ENCODE measurements at regions not wholly inside any gene's neighbourhood (a gene's known extent, or its start where the extent isn't known, plus 50 kb on each side); places are given as distances from the start of the nearest gene placed in this dataset.

DNA sequence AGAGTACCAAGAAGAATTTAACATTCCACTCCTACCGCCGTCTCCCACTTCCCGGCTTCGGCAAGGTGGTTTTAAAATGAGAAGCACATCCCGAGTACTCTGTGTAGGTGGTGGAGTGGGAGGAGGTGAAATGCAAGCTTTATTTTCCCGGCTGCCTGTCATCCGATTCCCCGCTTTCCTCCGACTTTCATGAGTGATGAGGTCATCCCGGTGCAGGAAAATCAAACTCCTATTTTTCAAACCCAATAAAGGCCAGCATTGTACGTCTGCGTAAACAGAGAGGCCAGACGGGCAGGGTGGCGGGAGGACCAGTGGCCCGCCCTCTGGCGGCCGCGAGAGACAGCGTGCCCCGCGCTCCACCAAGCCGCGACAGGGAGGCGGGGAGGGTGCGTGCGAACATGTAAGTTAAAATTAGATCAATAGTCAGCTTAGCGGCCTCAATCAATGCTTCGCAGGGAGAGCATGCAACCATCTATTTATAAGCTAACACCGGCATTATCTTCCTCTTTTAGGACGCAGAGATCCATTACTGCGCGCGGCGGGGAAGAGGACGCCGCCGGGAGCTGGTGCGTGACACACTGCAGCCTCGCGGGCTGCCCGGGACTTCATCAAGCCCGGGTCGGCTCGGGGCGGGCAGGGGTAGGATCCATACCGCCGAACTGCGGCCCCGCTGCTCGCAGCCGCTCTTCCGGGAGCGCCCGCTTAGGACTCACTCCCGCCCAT is 163.3 kb downstream of the CD47 start:
- Histone ChIP-seq H3K36me3 (ENCODE audit: control insufficient read depth in 2 of 2, extremely low read depth in 1 of 2, insufficient read depth in 2 of 2, low read length in 2 of 2) (no peaks in the 10 kb centered on the region), H3K9me1 (replicated peaks; ENCODE audit: control insufficient read depth, extremely low read depth, insufficient read depth, low read length) (no peaks in the 10 kb centered on the region), H2AFZ (ENCODE audit: low read depth, low read length) (peak overlapping the region; percentile 95), H3K27ac (ENCODE audit: insufficient read depth, low read depth, low read length) (no peak overlapping the region), H3K27me3 (ENCODE audit: control insufficient read depth in 2 of 2, insufficient read depth in 2 of 2, low read length in 2 of 2) (peaks cover 0 to 2% of the 10 kb centered on the region in 2 experiments), H3K9ac (replicated peaks; ENCODE audit: extremely low read depth, insufficient read depth, low read length) (peak overlapping the region; percentile 28), H4K20me1 (replicated peaks; ENCODE audit: control insufficient read depth, extremely low read depth, insufficient read depth, low read length) (no peaks in the 10 kb centered on the region), H3K4me2 (ENCODE audit: insufficient read depth, low read length) (peak overlapping the region; percentile 89), H3K4me3 (replicated peaks in 1 of 3; ENCODE audit: insufficient read depth in 1 of 3, low read depth in 1 of 3, low read length in 3 of 3) (peak overlapping the region; percentile 67 to 73 (median 68)), H3K79me2 (ENCODE audit: control insufficient read depth, insufficient read depth, low read length) (no peaks in the 10 kb centered on the region), H3K9me3 (replicated peaks; ENCODE audit: control insufficient read depth, insufficient read depth, low read length) (no peaks in the 10 kb centered on the region), H3K4me1 (ENCODE audit: control insufficient read depth, extremely low read depth, insufficient read depth, low read length) (peaks cover 11% of the 10 kb centered on the region)
- dilution Hi-C loops (cut with MboI; ENCODE audit: extremely low pct_ligation_motif_present, low sequenced_read_pairs) (no loop called here), intact Hi-C loops (cut with micrococcal nuclease) (loop anchor here (1.0 to 5.0 kb wide), 9 partner anchors 60 to 691 kb away; partner anchors contain the start of gene IFT57)
- peak; percentile 85 for FAIRE-seq
- ChIA-PET CTCF (interaction anchor here (0.6 to 4.4 kb wide), 72 partner anchors 8 to 692 kb away, joined by 3 to 50 read pairs (median 4); partner anchors contain the start of gene IFT57), POLR2A (no interaction called here)
- peak; percentile 81 for DNase-seq (ENCODE audit: low read depth, low spot score)
- TF ChIP-seq JUN (IDR thresholded peaks at IDR 0.05; ENCODE audit: borderline replicate concordance, insufficient read depth, insufficient read length, low read depth): peak; percentile 69
- TF ChIP-seq CTCF (IDR thresholded peaks at IDR 0.05; ENCODE audit: extremely low read depth in 1 of 2, insufficient read depth in 1 of 2, low read depth in 1 of 2, low read length in 2 of 2): peak; percentile 93 to 96
- no peak for TF ChIP-seq EZH2 (IDR thresholded peaks at IDR 0.05; ENCODE audit: borderline replicate concordance, low read depth, low read length, severe bottlenecking)
- BruUV-seq (replicated peaks): no TSS peak

DNA sequence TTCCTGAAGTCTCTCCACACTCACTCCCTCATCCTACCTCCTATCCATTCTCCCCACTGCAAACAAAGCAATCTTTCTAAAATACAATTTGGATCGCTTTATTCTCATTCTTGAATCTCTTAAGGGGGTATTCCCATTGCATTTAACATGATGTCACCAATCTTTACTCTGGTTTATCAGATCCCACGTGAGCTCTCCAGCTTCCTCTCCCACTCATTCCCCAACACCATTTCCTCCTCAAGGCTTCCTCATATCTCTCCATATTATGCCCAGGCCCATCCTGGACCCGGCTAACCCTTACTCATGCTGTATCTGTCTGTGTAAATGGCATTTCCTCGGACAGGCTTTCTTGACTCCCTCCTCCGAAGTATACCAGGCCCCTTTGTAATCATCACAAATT is 165.0 kb downstream of the CD47 start:
- Histone ChIP-seq H3K9ac (replicated peaks; ENCODE audit: extremely low read depth, insufficient read depth, low read length) (no peak overlapping the region), H3K27me3 (ENCODE audit: control insufficient read depth in 2 of 2, insufficient read depth in 2 of 2, low read length in 2 of 2) (peaks cover 10 to 11% of the 10 kb centered on the region in 2 experiments), H3K4me3 (replicated peaks in 1 of 3; ENCODE audit: insufficient read depth in 1 of 3, low read depth in 1 of 3, low read length in 3 of 3) (no peak overlapping the region), H3K36me3 (ENCODE audit: control insufficient read depth in 2 of 2, extremely low read depth in 1 of 2, insufficient read depth in 2 of 2, low read length in 2 of 2) (no peaks in the 10 kb centered on the region), H4K20me1 (replicated peaks; ENCODE audit: control insufficient read depth, extremely low read depth, insufficient read depth, low read length) (no peaks in the 10 kb centered on the region), H3K9me1 (replicated peaks; ENCODE audit: control insufficient read depth, extremely low read depth, insufficient read depth, low read length) (no peaks in the 10 kb centered on the region), H3K4me2 (ENCODE audit: insufficient read depth, low read length) (no peak overlapping the region), H3K4me1 (ENCODE audit: control insufficient read depth, extremely low read depth, insufficient read depth, low read length) (peaks cover 11% of the 10 kb centered on the region), H3K9me3 (replicated peaks; ENCODE audit: control insufficient read depth, insufficient read depth, low read length) (no peaks in the 10 kb centered on the region), H3K27ac (ENCODE audit: insufficient read depth, low read depth, low read length) (no peak overlapping the region), H3K79me2 (ENCODE audit: control insufficient read depth, insufficient read depth, low read length) (no peaks in the 10 kb centered on the region), H2AFZ (ENCODE audit: low read depth, low read length) (no peak overlapping the region)
- dilution Hi-C loops (cut with MboI; ENCODE audit: extremely low pct_ligation_motif_present, low sequenced_read_pairs) (no loop called here), intact Hi-C loops (cut with micrococcal nuclease) (loop anchor here (2.0 to 5.0 kb wide), 4 partner anchors 174 to 626 kb away; no protein-coding TSS in a partner anchor)
- DNase-seq (ENCODE audit: low read depth, low spot score): no peak
- BruUV-seq (replicated peaks): no TSS peak
- POLR2A ChIA-PET: no interaction called here
- CTCF ChIA-PET: interaction anchor here (1.3 to 4.4 kb wide), 3 partner anchors 10 to 691 kb away, joined by 4 to 50 read pairs (median 9); no protein-coding TSS in a partner anchor
- FAIRE-seq: no peak
- TF ChIP-seq MYC (IDR thresholded peaks at IDR 0.05; ENCODE audit: low read depth, low read length) (no peak), FOS (IDR thresholded peaks at IDR 0.05; ENCODE audit: borderline replicate concordance, insufficient read depth, low read length) (no peak), POLR2AphosphoS5 (IDR thresholded peaks at IDR 0.05; ENCODE audit: insufficient read depth, low read depth, low read length) (no peak), GATA2 (IDR thresholded peaks at IDR 0.05; ENCODE audit: insufficient read depth, insufficient read length, low read depth, low read length) (no peak), POLR2A (IDR thresholded peaks at IDR 0.05; ENCODE audit: low read depth, low read length) (no peak), EZH2 (IDR thresholded peaks at IDR 0.05; ENCODE audit: borderline replicate concordance, low read depth, low read length, severe bottlenecking) (no peak), JUN (IDR thresholded peaks at IDR 0.05; ENCODE audit: borderline replicate concordance, insufficient read depth, insufficient read length, low read depth) (no peak), MAX (IDR thresholded peaks at IDR 0.05; ENCODE audit: insufficient read depth, insufficient read length) (no peak), CTCF (IDR thresholded peaks at IDR 0.05; ENCODE audit: extremely low read depth in 1 of 2, insufficient read depth in 1 of 2, low read depth in 1 of 2, low read length in 2 of 2) (no peak)
